KOPT-K1 (cell line): ENCODE measurements at regions not wholly inside any gene's neighbourhood (a gene's known extent, or its start where the extent isn't known, plus 50 kb on each side); places are given as distances from the start of the nearest gene placed in this dataset.
"Not testable (repeated sequence)": the region's sequence is repeated elsewhere in the genome, so short reads cannot be mapped to it uniquely, and the experiment has no call there.

ENCODE experiments used
- H3K27ac ChIP-seq: fragments of 200-600 bp; sonication (generic); 2 replicates; pipeline ENCODE4 v1.5.1; 2016; ENCODE audit warnings: antibody characterized with exemption, mild to moderate bottlenecking, low read depth, low read length; ENCODE audit not compliant: poor library complexity, severe bottlenecking
- H3K36me3 ChIP-seq: fragments of 200-600 bp; sonication (generic); 2 replicates; pipeline ENCODE4 v1.5.1; 2017; ENCODE audit warnings: antibody characterized with exemption, mild to moderate bottlenecking, low read length, moderate library complexity; ENCODE audit not compliant: insufficient read depth
- H3K9me3 ChIP-seq: fragments of 200-600 bp; sonication (generic); 2 replicates; pipeline ENCODE4 v1.5.1; 2017; ENCODE audit warnings: antibody characterized with exemption, low read length, mild to moderate bottlenecking; ENCODE audit not compliant: insufficient read depth, poor library complexity, severe bottlenecking

- not testable (repeated sequence) for H3K27ac ChIP-seq, H3K9me3 ChIP-seq, H3K36me3 ChIP-seq
Observed at GRCh38 chr5:87145853-87146252, 121.8 kb upstream of the RASA1 start.

GRCh38 chr5:87147441-87147840, 120.2 kb upstream of the RASA1 start:
- Histone ChIP-seq H3K9me3 (no peaks in the 10 kb centered on the region), H3K36me3 (no peaks in the 10 kb centered on the region), H3K27ac (no peak overlapping the region)

- Histone ChIP-seq H3K27ac (no peak overlapping the region), H3K9me3 (no peaks in the 10 kb centered on the region), H3K36me3 (no peaks in the 10 kb centered on the region)
Observed at GRCh38 chr5:87150630-87151029, 117.1 kb upstream of the RASA1 start.

GRCh38 chr5:87151547-87151946, 116.1 kb upstream of the RASA1 start:
- Histone ChIP-seq H3K27ac (no peak overlapping the region), H3K9me3 (no peaks in the 10 kb centered on the region), H3K36me3 (no peaks in the 10 kb centered on the region)

GRCh38 chr5:87152886-87153285, 114.8 kb upstream of the RASA1 start:
- H3K9me3 ChIP-seq, result no peaks in the 10 kb centered on the region
- H3K27ac ChIP-seq, result no peak overlapping the region
- no peaks in the 10 kb centered on the region for H3K36me3 ChIP-seq

GRCh38 chr5:87154191-87154590, 113.5 kb upstream of the RASA1 start:
- Histone ChIP-seq H3K9me3 (no peaks in the 10 kb centered on the region), H3K36me3 (no peaks in the 10 kb centered on the region), H3K27ac (no peak overlapping the region)

GRCh38 chr5:87155106-87155505, 112.6 kb upstream of the RASA1 start:
- H3K36me3 ChIP-seq, result no peaks in the 10 kb centered on the region
- no peak overlapping the region for H3K27ac ChIP-seq
- H3K9me3 ChIP-seq, result no peaks in the 10 kb centered on the region

- H3K9me3 ChIP-seq, result no peaks in the 10 kb centered on the region
- no peaks in the 10 kb centered on the region for H3K36me3 ChIP-seq
- H3K27ac ChIP-seq, result no peak overlapping the region
Observed at GRCh38 chr5:87156631-87157030, 111.1 kb upstream of the RASA1 start.

- H3K27ac ChIP-seq, result no peak overlapping the region
- H3K36me3 ChIP-seq, result no peaks in the 10 kb centered on the region
- no peaks in the 10 kb centered on the region for H3K9me3 ChIP-seq
Observed at GRCh38 chr5:87164409-87164808, 103.3 kb upstream of the RASA1 start.

GRCh38 chr5:87169300-87169991, 98.2 kb upstream of the RASA1 start:
- H3K9me3 ChIP-seq, result no peaks in the 10 kb centered on the region
- no peaks in the 10 kb centered on the region for H3K36me3 ChIP-seq
- H3K27ac ChIP-seq, result no peak overlapping the region

GRCh38 chr5:87170799-87171198, 96.9 kb upstream of the RASA1 start:
- Histone ChIP-seq H3K36me3 (no peaks in the 10 kb centered on the region), H3K27ac (no peak overlapping the region)

GRCh38 chr5:87182649-87183048, 85.0 kb upstream of the RASA1 start:
- H3K36me3 ChIP-seq, result no peaks in the 10 kb centered on the region
- H3K9me3 ChIP-seq, result no peaks in the 10 kb centered on the region
- H3K27ac ChIP-seq, result no peak overlapping the region

More at GRCh38 chr5:87170799-87171198, 96.9 kb upstream of the RASA1 start:
- H3K9me3 ChIP-seq, result peaks cover 1% of the 10 kb centered on the region

- no peak overlapping the region for H3K27ac ChIP-seq
- H3K9me3 ChIP-seq, result no peaks in the 10 kb centered on the region
- H3K36me3 ChIP-seq, result no peaks in the 10 kb centered on the region
Observed at GRCh38 chr5:87183896-87184295, 83.8 kb upstream of the RASA1 start.

- Histone ChIP-seq H3K27ac (no peak overlapping the region), H3K9me3 (no peaks in the 10 kb centered on the region), H3K36me3 (no peaks in the 10 kb centered on the region)
Observed at GRCh38 chr5:87184605-87185004, 83.1 kb upstream of the RASA1 start.

GRCh38 chr5:87185838-87186237, 81.8 kb upstream of the RASA1 start:
- Histone ChIP-seq H3K36me3 (no peaks in the 10 kb centered on the region), H3K9me3 (no peaks in the 10 kb centered on the region), H3K27ac (no peak overlapping the region)

GRCh38 chr5:87188391-87188790, 79.3 kb upstream of the RASA1 start:
- H3K36me3 ChIP-seq, result no peaks in the 10 kb centered on the region
- H3K27ac ChIP-seq, result no peak overlapping the region
- no peaks in the 10 kb centered on the region for H3K9me3 ChIP-seq
